ENCODE measurements at regions not wholly inside any gene's neighbourhood (a gene's known extent, or its start where the extent isn't known, plus 50 kb on each side); places are given as distances from the start of the nearest gene placed in this dataset.

- Mint-ChIP-seq H3K9me3 (no peaks in the 10 kb centered on the region), H3K36me3 (no peaks in the 10 kb centered on the region), H3K27me3 (ENCODE audit: low read depth) (no peaks in the 10 kb centered on the region), H3K4me3 (no peak overlapping the region), H3K27ac (no peak overlapping the region; the same call in 1 of the 2 replicates), H3K4me1 (0 out of 2 replicates have a peak, but pooled peaks cover 3% of the 10 kb centered on the region)
- no peak for DNase-seq (ENCODE audit: low spot score)
- ATAC-seq: no peak
- CTCF ChIA-PET: no interaction called here
- no peak for TF ChIP-seq GABPB1 (CRISPR knock-in tag; IDR thresholded peaks at IDR 0.05)
- no peak for TF ChIP-seq ZBTB21 (CRISPR knock-in tag; IDR thresholded peaks at IDR 0.05; ENCODE audit: borderline replicate concordance)
- no peak for TF ChIP-seq ZNF138 (CRISPR knock-in tag; conservative IDR thresholded peaks at IDR 0.05)
- TF ChIP-seq KAT7 (CRISPR knock-in tag; IDR thresholded peaks at IDR 0.05; ENCODE audit: borderline replicate concordance): no peak
- no peak for TF ChIP-seq IRF2 (CRISPR knock-in tag; IDR thresholded peaks at IDR 0.05; ENCODE audit: borderline replicate concordance, low read depth)
- no peak for TF ChIP-seq FOXP1 (CRISPR knock-in tag; IDR thresholded peaks at IDR 0.05; ENCODE audit: borderline replicate concordance)
- POLR2A ChIA-PET: no interaction called here
Measured at GRCh38 chr16:86998196-86999001, 318.8 kb downstream of the C16orf95 start.

- DNase-seq (ENCODE audit: low spot score) (no peak), ATAC-seq (no peak)
- Mint-ChIP-seq H3K27me3 (ENCODE audit: low read depth) (no peaks in the 10 kb centered on the region; the same call in 1 of the 2 replicates), H3K27ac (no peak overlapping the region), H3K36me3 (peaks cover 8% of the 10 kb centered on the region; the same call in 1 of the 2 replicates), H3K4me1 (no peaks in the 10 kb centered on the region), H3K4me3 (no peak overlapping the region), H3K9me3 (peaks cover 10% of the 10 kb centered on the region)
- ChIA-PET CTCF (no interaction called here), POLR2A (no interaction called here)
- TF ChIP-seq ZNF317 (CRISPR knock-in tag; IDR thresholded peaks at IDR 0.05; ENCODE audit: borderline replicate concordance, low read depth) (no peak), HMGA2 (CRISPR knock-in tag; IDR thresholded peaks at IDR 0.05) (no peak), ERG (CRISPR knock-in tag; IDR thresholded peaks at IDR 0.05) (no peak), NFYB (CRISPR knock-in tag; conservative IDR thresholded peaks at IDR 0.05; ENCODE audit: low read depth) (no peak), AFF4 (CRISPR knock-in tag; IDR thresholded peaks at IDR 0.05; ENCODE audit: borderline replicate concordance) (no peak), IRF2 (CRISPR knock-in tag; IDR thresholded peaks at IDR 0.05; ENCODE audit: borderline replicate concordance, low read depth) (no peak), ZNF416 (CRISPR knock-in tag; IDR thresholded peaks at IDR 0.05) (no peak), TEAD4 (CRISPR knock-in tag; IDR thresholded peaks at IDR 0.05) (no peak), EMX1 (CRISPR knock-in tag; IDR thresholded peaks at IDR 0.05) (no peak), ZBTB21 (CRISPR knock-in tag; IDR thresholded peaks at IDR 0.05; ENCODE audit: borderline replicate concordance) (no peak), NFE2L1 (CRISPR knock-in tag; IDR thresholded peaks at IDR 0.05) (no peak), TP53 (CRISPR knock-in tag; IDR thresholded peaks at IDR 0.05) (no peak), ELF4 (CRISPR knock-in tag; IDR thresholded peaks at IDR 0.05; ENCODE audit: low read depth) (no peak)
- TF ChIP-seq, protein P1, sequence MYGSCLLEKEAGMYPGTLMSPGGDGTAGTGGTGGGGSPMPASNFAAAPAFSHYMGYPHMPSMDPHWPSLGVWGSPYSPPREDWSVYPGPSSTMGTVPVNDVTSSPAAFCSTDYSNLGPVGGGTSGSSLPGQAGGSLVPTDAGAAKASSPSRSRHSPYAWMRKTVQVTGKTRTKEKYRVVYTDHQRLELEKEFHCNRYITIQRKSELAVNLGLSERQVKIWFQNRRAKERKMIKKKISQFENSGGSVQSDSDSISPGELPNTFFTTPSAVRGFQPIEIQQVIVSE (CRISPR knock-in tag; IDR thresholded peaks at IDR 0.05; ENCODE audit: borderline replicate concordance): no peak
- TF ChIP-seq, protein P2, sequence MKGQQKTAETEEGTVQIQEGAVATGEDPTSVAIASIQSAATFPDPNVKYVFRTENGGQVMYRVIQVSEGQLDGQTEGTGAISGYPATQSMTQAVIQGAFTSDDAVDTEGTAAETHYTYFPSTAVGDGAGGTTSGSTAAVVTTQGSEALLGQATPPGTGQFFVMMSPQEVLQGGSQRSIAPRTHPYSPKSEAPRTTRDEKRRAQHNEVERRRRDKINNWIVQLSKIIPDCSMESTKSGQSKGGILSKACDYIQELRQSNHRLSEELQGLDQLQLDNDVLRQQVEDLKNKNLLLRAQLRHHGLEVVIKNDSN (CRISPR knock-in tag; IDR thresholded peaks at IDR 0.05): no peak
- TF ChIP-seq, protein P3, sequence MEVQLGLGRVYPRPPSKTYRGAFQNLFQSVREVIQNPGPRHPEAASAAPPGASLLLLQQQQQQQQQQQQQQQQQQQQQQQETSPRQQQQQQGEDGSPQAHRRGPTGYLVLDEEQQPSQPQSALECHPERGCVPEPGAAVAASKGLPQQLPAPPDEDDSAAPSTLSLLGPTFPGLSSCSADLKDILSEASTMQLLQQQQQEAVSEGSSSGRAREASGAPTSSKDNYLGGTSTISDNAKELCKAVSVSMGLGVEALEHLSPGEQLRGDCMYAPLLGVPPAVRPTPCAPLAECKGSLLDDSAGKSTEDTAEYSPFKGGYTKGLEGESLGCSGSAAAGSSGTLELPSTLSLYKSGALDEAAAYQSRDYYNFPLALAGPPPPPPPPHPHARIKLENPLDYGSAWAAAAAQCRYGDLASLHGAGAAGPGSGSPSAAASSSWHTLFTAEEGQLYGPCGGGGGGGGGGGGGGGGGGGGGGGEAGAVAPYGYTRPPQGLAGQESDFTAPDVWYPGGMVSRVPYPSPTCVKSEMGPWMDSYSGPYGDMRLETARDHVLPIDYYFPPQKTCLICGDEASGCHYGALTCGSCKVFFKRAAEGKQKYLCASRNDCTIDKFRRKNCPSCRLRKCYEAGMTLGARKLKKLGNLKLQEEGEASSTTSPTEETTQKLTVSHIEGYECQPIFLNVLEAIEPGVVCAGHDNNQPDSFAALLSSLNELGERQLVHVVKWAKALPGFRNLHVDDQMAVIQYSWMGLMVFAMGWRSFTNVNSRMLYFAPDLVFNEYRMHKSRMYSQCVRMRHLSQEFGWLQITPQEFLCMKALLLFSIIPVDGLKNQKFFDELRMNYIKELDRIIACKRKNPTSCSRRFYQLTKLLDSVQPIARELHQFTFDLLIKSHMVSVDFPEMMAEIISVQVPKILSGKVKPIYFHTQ (CRISPR knock-in tag; IDR thresholded peaks at IDR 0.05): no peak
- TF ChIP-seq, protein P4, sequence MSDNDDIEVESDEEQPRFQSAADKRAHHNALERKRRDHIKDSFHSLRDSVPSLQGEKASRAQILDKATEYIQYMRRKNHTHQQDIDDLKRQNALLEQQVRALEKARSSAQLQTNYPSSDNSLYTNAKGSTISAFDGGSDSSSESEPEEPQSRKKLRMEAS (CRISPR knock-in tag; IDR thresholded peaks at IDR 0.05): no peak
Measured at GRCh38 chr16:87000001-87000400, 317.2 kb downstream of the C16orf95 start.
